Naive B cell (primary cell): ENCODE measurements at regions not wholly inside any gene's neighbourhood (a gene's known extent, or its start where the extent isn't known, plus 50 kb on each side); places are given as distances from the start of the nearest gene placed in this dataset.
A peak's percentile ranks its signal among the peaks of the same experiment; 100 is the strongest.

Source experiments
- ATAC-seq, 2 donors: fragments of 150-1000 bp; cut with Tn5 transposase; 2 replicates each; pipeline ENCODE4 v1.10.0; 2021; ENCODE audit warnings: low read depth in 2 of 2, mild to moderate bottlenecking in 2 of 2, moderate library complexity in 2 of 2
- DNase-seq: peaks from one replicate; pipeline ENCODE4 v3.0.0; 2022
- H3K27ac Mint-ChIP-seq, 6 donors: one replicate each; pipeline ENCODE4 v1.8.0; 2020 to 2022; ENCODE audit warnings: mild to moderate bottlenecking in 6 of 6, mixed read lengths in 6 of 6, moderate library complexity in 5 of 6, inconsistent platforms in 2 of 6
- H3K27me3 Mint-ChIP-seq, 3 donors: one replicate each; pipeline ENCODE4 v1.8.0; 2021 to 2022; ENCODE audit warnings: mixed read lengths in 3 of 3, mild to moderate bottlenecking in 1 of 3
- H3K36me3 Mint-ChIP-seq, 2 donors: one replicate each; pipeline ENCODE4 v1.8.0; 2020 to 2022; ENCODE audit warnings: mixed read lengths in 2 of 2, inconsistent platforms in 1 of 2, mild to moderate bottlenecking in 1 of 2
- H3K4me1 Mint-ChIP-seq, 3 donors: one replicate each; pipeline ENCODE4 v1.8.0; 2020 to 2022; ENCODE audit warnings: mixed read lengths in 3 of 3, inconsistent platforms in 1 of 3, mild to moderate bottlenecking in 1 of 3, moderate library complexity in 1 of 3
- H3K4me3 Mint-ChIP-seq, 8 donors: one replicate each; pipeline ENCODE4 v1.8.0; 2020 to 2022; ENCODE audit warnings: mild to moderate bottlenecking in 8 of 8, mixed read lengths in 8 of 8, moderate library complexity in 8 of 8, inconsistent platforms in 2 of 8
- H3K9me3 Mint-ChIP-seq, 7 donors: one replicate each; pipeline ENCODE4 v1.8.0; 2020 to 2022; ENCODE audit warnings: mixed read lengths in 7 of 7, mild to moderate bottlenecking in 5 of 7, inconsistent platforms in 2 of 7, moderate library complexity in 1 of 7

- ATAC-seq: no peak
- H3K27ac Mint-ChIP-seq: peak overlapping the region in 1 of 6 donors; percentile 93
- DNase-seq: no peak
- peaks cover 0 to 22% (median 4%) of the 10 kb centered on the region in 7 donors for H3K9me3 Mint-ChIP-seq
- H3K36me3 Mint-ChIP-seq: no peaks in the 10 kb centered on the region
- H3K4me3 Mint-ChIP-seq: peak overlapping the region in 1 of 8 donors; percentile 8
- peaks cover 0 to 6% (median 0%) of the 10 kb centered on the region in 3 donors for H3K27me3 Mint-ChIP-seq
- H3K4me1 Mint-ChIP-seq: no peaks in the 10 kb centered on the region
These were observed 128.0 kb downstream of the MXRA5 start for GRCh38 chrX:3218442-3218841.

DNA sequence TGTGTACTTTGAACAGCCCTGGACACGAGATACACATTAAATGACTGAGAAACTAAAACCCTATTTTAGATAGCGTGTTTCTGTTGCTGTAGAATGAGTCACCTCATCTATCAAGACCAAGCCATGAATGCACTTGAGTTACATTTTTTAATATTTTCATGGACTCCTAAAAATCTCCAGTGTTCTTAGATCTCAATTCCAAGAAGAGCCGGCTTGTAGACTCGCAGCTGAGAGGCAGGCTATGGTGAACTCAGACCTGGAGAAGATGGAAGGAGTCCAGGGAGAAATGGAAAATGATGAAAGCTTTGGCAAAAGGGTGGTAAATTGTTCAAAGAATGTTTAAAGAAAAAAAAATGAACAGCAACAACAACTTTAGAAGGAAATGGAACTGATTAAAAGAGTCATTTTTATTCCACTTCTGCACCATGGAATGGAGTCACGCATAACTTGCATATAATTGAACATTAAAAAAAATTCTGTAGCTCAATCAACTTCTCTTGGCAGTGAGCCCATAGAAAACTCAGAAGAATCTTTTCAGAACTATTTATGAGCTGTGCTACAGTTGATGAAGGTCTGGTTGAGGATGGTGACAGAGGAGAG is 129.8 kb downstream of the MXRA5 start:
- H3K36me3 Mint-ChIP-seq: no peaks in the 10 kb centered on the region
- H3K4me1 Mint-ChIP-seq: no peaks in the 10 kb centered on the region
- H3K9me3 Mint-ChIP-seq: peaks cover 0 to 22% (median 3%) of the 10 kb centered on the region in 7 donors
- H3K27ac Mint-ChIP-seq: no peak overlapping the region
- H3K4me3 Mint-ChIP-seq: no peak overlapping the region
- DNase-seq (no peak), ATAC-seq (no peak)
- peaks cover 0 to 6% (median 0%) of the 10 kb centered on the region in 3 donors for H3K27me3 Mint-ChIP-seq

DNA sequence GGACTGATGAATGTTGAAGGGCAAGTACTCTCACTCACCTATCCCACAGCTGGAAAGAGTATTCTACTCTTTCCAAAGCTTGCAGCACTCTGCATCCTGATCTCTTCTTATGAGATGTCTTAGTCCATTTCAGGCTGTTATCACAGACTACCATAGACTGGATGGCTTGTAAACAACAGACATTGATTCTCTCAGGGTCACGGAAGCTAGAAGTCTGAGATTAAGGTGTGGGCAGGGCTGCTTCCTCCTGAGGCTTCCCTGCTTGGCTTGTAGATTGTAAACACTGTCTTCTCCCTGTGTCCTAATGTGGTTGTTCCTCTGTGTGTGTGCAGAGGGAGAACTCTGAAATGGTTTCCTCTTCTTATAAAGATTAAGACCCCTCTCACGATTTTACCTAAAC is 131.2 kb downstream of the MXRA5 start:
- H3K9me3 Mint-ChIP-seq: peaks cover 0 to 17% (median 3%) of the 10 kb centered on the region in 7 donors
- H3K27ac Mint-ChIP-seq: no peak overlapping the region
- no peak for ATAC-seq

DNA sequence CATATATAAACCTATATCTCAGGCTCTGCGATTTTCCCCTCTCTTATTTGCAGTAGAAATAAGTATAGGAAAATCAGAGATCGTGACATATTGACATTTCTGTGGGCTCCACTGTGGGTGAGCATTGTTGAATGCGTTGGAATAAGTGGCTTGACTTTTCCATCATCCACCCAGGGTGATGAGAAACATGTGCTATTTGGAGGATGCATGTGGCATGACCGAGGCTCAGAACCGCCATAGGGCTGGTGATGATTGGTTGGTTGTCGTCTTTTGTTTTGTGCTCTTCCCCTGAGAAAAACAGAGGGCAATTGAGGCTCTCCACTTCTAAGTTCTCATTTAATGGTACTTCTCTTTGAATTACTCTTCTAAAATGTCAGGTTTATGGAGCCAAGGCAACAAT is 140.1 kb downstream of the MXRA5 start:
- no peaks in the 10 kb centered on the region for H3K4me1 Mint-ChIP-seq
- H3K36me3 Mint-ChIP-seq: no peaks in the 10 kb centered on the region
- no peak overlapping the region for H3K27ac Mint-ChIP-seq
- DNase-seq (no peak), ATAC-seq (no peak)
- no peak overlapping the region for H3K4me3 Mint-ChIP-seq
- H3K27me3 Mint-ChIP-seq: peaks cover 0 to 8% (median 7%) of the 10 kb centered on the region in 3 donors
- peaks cover 0 to 6% (median 0%) of the 10 kb centered on the region in 7 donors for H3K9me3 Mint-ChIP-seq

More for the DNA sequence above, 131.2 kb downstream of the MXRA5 start:
- Mint-ChIP-seq H3K27me3 (peaks cover 0 to 6% (median 0%) of the 10 kb centered on the region in 3 donors), H3K4me3 (no peak overlapping the region), H3K4me1 (no peaks in the 10 kb centered on the region), H3K36me3 (no peaks in the 10 kb centered on the region)
- no peak for DNase-seq

DNA sequence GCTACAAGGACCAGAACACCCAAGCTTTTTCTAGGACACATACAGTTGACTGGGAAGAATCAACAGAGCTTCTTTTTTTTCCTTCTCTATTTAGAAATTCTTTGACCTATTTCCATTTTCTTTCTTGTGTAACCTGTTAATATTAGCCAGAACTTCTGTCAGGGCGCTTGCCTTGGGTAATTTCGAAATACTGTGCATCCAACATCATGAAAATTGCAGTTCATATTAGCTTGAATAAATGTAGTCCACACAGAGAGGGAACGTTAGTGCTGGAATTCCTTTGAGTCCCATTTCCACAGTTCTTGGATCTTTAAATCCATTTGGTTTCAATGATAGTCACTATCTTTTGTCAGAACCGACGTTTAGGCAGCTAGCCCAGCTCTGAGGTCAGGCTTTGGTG is 141.8 kb downstream of the MXRA5 start:
- Mint-ChIP-seq H3K27ac (no peak overlapping the region), H3K36me3 (no peaks in the 10 kb centered on the region), H3K4me1 (no peaks in the 10 kb centered on the region), H3K27me3 (peaks cover 0 to 8% (median 7%) of the 10 kb centered on the region in 3 donors), H3K4me3 (no peak overlapping the region), H3K9me3 (peaks cover 0 to 7% (median 2%) of the 10 kb centered on the region in 7 donors)
- DNase-seq: no peak
- ATAC-seq: no peak

- no peak overlapping the region for H3K4me3 Mint-ChIP-seq
- peaks cover 4 to 37% (median 13%) of the 10 kb centered on the region in 7 donors for H3K9me3 Mint-ChIP-seq
- no peaks in the 10 kb centered on the region for H3K4me1 Mint-ChIP-seq
- peaks cover 0 to 8% (median 0%) of the 10 kb centered on the region in 3 donors for H3K27me3 Mint-ChIP-seq
- no peak for DNase-seq
- ATAC-seq: no peak
- H3K27ac Mint-ChIP-seq: no peak overlapping the region
- peaks cover 0 to 7% of the 10 kb centered on the region in 2 donors for H3K36me3 Mint-ChIP-seq
These were observed 150.6 kb downstream of the MXRA5 start for GRCh38 chrX:3195845-3196244.

DNA sequence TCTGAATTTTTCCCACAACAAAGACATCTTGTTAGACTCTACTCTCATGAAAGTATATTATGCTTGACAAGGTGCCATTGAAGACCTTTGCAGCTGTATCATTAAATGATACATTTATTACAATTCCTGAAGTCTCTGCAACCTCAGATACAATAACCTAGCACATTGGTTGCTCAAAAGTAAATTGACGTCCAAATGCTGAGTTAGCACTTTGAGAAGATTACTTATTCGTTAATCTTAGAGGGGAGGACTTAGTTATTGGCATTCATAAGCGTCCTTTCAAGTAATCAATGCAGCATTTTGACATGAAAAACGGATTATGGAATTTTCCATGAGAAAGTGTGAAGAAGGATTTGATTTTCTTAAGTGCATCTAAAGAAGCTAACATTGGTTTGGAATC is 151.6 kb downstream of the ARSF start:
- DNase-seq (no peak), ATAC-seq (no peak)
- H3K4me3 Mint-ChIP-seq: no peak overlapping the region
- H3K27ac Mint-ChIP-seq: no peak overlapping the region
- peaks cover 0 to 8% (median 0%) of the 10 kb centered on the region in 3 donors for H3K27me3 Mint-ChIP-seq
- H3K9me3 Mint-ChIP-seq: peaks cover 0 to 21% (median 10%) of the 10 kb centered on the region in 7 donors
- H3K4me1 Mint-ChIP-seq: no peaks in the 10 kb centered on the region
- peaks cover 0 to 7% of the 10 kb centered on the region in 2 donors for H3K36me3 Mint-ChIP-seq

GRCh38 chrX:3191796-3192195 is 150.5 kb downstream of the ARSF start:
- Mint-ChIP-seq H3K4me1 (no peaks in the 10 kb centered on the region), H3K36me3 (peaks cover 0 to 7% of the 10 kb centered on the region in 2 donors), H3K27ac (no peak overlapping the region), H3K27me3 (peaks cover 0 to 8% (median 0%) of the 10 kb centered on the region in 3 donors), H3K4me3 (no peak overlapping the region), H3K9me3 (peaks cover 0 to 14% (median 9%) of the 10 kb centered on the region in 7 donors)
- DNase-seq: no peak
- no peak for ATAC-seq

GRCh38 chrX:3191201-3191600 is 149.9 kb downstream of the ARSF start:
- DNase-seq (no peak), ATAC-seq (no peak)
- H3K9me3 Mint-ChIP-seq: peaks cover 0 to 9% (median 5%) of the 10 kb centered on the region in 7 donors
- H3K27me3 Mint-ChIP-seq: peaks cover 0 to 8% (median 0%) of the 10 kb centered on the region in 3 donors
- H3K4me1 Mint-ChIP-seq: no peaks in the 10 kb centered on the region
- peaks cover 0 to 7% of the 10 kb centered on the region in 2 donors for H3K36me3 Mint-ChIP-seq
- peak overlapping the region in 1 of 6 donors; percentile 65 for H3K27ac Mint-ChIP-seq
- no peak overlapping the region for H3K4me3 Mint-ChIP-seq

DNA sequence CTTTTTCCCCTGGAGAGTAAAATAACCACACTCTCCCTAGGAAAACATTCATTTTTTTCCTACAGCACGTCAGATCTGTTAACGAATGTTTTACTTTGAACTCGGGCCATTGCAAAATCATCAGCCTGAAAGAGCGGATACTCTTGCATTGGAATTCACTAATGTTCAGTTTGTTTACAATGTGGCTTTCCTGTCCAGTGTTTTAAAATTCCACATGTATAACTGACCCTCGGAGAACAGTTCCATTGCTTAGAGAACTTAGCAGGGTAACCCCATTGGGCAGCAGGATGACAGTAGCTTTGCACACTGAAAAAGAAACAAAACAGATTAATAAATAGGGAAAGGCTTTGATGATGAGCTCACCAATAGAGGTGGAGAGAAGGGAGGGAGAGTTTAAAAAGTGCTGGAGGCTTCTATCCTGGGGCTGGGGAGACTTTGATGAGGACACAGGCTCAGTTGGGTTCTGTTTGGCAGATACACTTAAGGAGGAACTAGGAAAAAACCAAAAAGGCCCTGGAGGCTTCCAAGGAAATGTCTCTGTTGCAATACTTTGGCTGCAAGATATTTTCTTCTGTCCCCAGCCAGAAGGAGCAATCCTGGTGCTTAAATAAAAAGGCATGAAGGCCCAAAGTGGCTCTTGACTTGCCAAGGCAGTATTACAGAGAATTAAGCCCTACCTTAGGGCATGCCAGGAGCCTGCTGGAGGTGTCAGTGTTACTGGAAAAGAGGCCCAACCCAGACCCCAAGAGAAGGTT is 143.1 kb downstream of the ARSF start:
- no peak for DNase-seq
- no peaks in the 10 kb centered on the region for H3K4me1 Mint-ChIP-seq
- no peaks in the 10 kb centered on the region for H3K36me3 Mint-ChIP-seq
- no peaks in the 10 kb centered on the region for H3K27me3 Mint-ChIP-seq
- H3K4me3 Mint-ChIP-seq: no peak overlapping the region
- H3K9me3 Mint-ChIP-seq: peaks cover 0 to 12% (median 3%) of the 10 kb centered on the region in 7 donors
- H3K27ac Mint-ChIP-seq: no peak overlapping the region
- ATAC-seq: no peak

- peaks cover 0 to 12% (median 3%) of the 10 kb centered on the region in 7 donors for H3K9me3 Mint-ChIP-seq
- no peak for ATAC-seq
These were observed 140.6 kb downstream of the ARSF start for GRCh38 chrX:3181846-3182245.

DNA sequence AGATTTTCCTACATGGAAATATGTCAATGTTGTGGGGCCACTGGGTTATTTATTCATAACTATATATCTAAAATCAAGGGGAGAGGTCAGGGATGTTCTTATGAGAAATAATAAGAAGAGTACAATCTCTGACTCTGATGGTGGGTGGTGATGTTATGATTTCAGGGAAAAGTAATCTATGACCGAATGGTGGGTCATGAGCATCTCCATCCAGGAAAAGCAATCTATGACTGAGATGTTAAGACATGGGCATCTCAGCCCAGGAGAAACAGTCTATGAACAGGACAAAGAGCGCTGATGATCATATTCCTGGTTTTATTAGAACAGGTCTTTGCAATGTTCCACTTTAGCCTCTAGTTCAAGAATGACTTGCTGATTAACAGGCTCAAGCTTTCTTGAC is 137.1 kb downstream of the ARSF start:
- ATAC-seq: no peak
- Mint-ChIP-seq H3K4me1 (no peaks in the 10 kb centered on the region), H3K27me3 (peaks cover 0 to 4% (median 0%) of the 10 kb centered on the region in 3 donors)

More at GRCh38 chrX:3181846-3182245, 140.6 kb downstream of the ARSF start:
- Mint-ChIP-seq H3K27ac (no peak overlapping the region), H3K4me1 (no peaks in the 10 kb centered on the region), H3K4me3 (no peak overlapping the region), H3K27me3 (no peaks in the 10 kb centered on the region), H3K36me3 (no peaks in the 10 kb centered on the region)
- DNase-seq: no peak

DNA sequence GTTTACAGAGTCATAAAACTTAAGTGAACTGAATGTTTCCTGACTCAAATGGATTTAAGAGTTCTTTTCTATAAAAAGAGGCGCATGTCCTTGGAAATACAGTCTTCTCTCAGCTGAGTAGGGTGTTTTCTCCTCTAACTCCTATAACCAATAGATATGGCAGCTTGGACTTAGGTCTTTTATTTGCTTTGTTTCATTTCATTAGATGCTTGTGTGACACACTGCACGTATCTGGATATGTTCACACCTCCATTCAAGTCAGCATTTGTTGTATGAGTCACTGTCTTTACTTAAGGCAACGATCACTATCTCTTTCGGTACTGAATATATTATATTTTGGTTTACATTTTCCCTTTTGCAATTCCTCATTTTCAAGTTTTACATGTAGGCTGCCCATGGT is 136.6 kb downstream of the ARSF start:
- ATAC-seq (no peak), DNase-seq (no peak)
- no peak overlapping the region for H3K27ac Mint-ChIP-seq
- peaks cover 0 to 4% (median 0%) of the 10 kb centered on the region in 3 donors for H3K27me3 Mint-ChIP-seq
- H3K9me3 Mint-ChIP-seq: peaks cover 0 to 12% (median 2%) of the 10 kb centered on the region in 7 donors
- H3K36me3 Mint-ChIP-seq: no peaks in the 10 kb centered on the region
- no peak overlapping the region for H3K4me3 Mint-ChIP-seq
- no peaks in the 10 kb centered on the region for H3K4me1 Mint-ChIP-seq

More for the DNA sequence above, 137.1 kb downstream of the ARSF start:
- Mint-ChIP-seq H3K4me3 (no peak overlapping the region), H3K27ac (no peak overlapping the region), H3K9me3 (peaks cover 0 to 11% (median 4%) of the 10 kb centered on the region in 7 donors), H3K36me3 (no peaks in the 10 kb centered on the region)
- DNase-seq: no peak

DNA sequence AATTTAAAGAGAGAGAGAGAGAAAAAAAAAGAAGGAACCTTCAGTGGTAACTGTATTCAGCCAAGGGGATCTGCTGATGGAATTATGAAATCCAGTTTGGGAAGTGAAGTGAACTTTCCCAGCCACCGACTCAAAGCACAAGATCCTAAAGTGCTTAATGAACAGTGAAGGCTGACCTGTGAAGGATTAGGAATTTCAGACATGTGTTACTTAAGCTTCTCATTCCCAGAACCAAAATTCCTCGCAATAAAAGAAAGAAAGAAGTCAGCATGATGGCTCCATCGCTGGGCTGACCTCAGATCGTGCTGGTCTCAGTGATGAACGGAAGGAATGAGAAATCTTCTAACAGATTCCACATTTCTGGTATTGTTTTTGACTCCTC is 135.2 kb downstream of the ARSF start:
- peaks cover 0 to 13% (median 0%) of the 10 kb centered on the region in 7 donors for H3K9me3 Mint-ChIP-seq
- DNase-seq: no peak

More for the DNA sequence above, 135.2 kb downstream of the ARSF start:
- Mint-ChIP-seq H3K27ac (no peak overlapping the region), H3K4me3 (no peak overlapping the region), H3K4me1 (no peaks in the 10 kb centered on the region), H3K36me3 (no peaks in the 10 kb centered on the region), H3K27me3 (peaks cover 0 to 4% (median 0%) of the 10 kb centered on the region in 3 donors)
- ATAC-seq: no peak
